ENCODE measurements at regions not wholly inside any gene's neighbourhood (a gene's known extent, or its start where the extent isn't known, plus 50 kb on each side); places are given as distances from the start of the nearest gene placed in this dataset.
"Not testable (repeated sequence)": the region's sequence is repeated elsewhere in the genome, so short reads cannot be mapped to it uniquely, and the experiment has no call there.

GRCh38 chr9:29609282-29609681 lies 2036.0 kb upstream of the C9orf72 start:
- DNase-seq (ENCODE audit: low spot score) = no peak

GRCh38 chr9:29613773-29614172 lies 2040.5 kb upstream of the C9orf72 start:
- DNase-seq (ENCODE audit: low spot score) = no peak

- no peak for DNase-seq (ENCODE audit: low spot score)
Observed at GRCh38 chr9:29616844-29617243, 2043.6 kb upstream of the C9orf72 start.

GRCh38 chr9:29625292-29625731 lies 2052.0 kb upstream of the C9orf72 start:
- DNase-seq (ENCODE audit: low spot score) = no peak

GRCh38 chr9:29625931-29626330 lies 2052.7 kb upstream of the C9orf72 start:
- DNase-seq (ENCODE audit: low spot score) = no peak

- not testable (repeated sequence) for DNase-seq (ENCODE audit: low spot score)
Observed at GRCh38 chr9:29628856-29629255, 2055.6 kb upstream of the C9orf72 start.

- no peak for DNase-seq (ENCODE audit: low spot score)
Observed at GRCh38 chr9:29637471-29638237, 2064.4 kb upstream of the C9orf72 start.

- DNase-seq (ENCODE audit: low spot score) = no peak
Observed at GRCh38 chr9:29640507-29640906, 2067.2 kb upstream of the C9orf72 start.

GRCh38 chr9:29644514-29644913 lies 2071.2 kb upstream of the C9orf72 start:
- no peak for DNase-seq (ENCODE audit: low spot score)

GRCh38 chr9:29647451-29647850 lies 2074.2 kb upstream of the C9orf72 start:
- DNase-seq (ENCODE audit: low spot score) = no peak

GRCh38 chr9:29648132-29648531 lies 2074.9 kb upstream of the C9orf72 start:
- DNase-seq (ENCODE audit: low spot score) = no peak

GRCh38 chr9:29648601-29649000 lies 2075.3 kb upstream of the C9orf72 start:
- DNase-seq (ENCODE audit: low spot score) = no peak

GRCh38 chr9:29656641-29657406 lies 2083.5 kb upstream of the C9orf72 start:
- no peak for DNase-seq (ENCODE audit: low spot score)

- no peak for DNase-seq (ENCODE audit: low spot score)
Observed at GRCh38 chr9:29657821-29658220, 2084.5 kb upstream of the C9orf72 start.

- DNase-seq (ENCODE audit: low spot score) = no peak
Observed at GRCh38 chr9:29659014-29659413, 2085.7 kb upstream of the C9orf72 start.

GRCh38 chr9:29659736-29660135 lies 2086.5 kb upstream of the C9orf72 start:
- no peak for DNase-seq (ENCODE audit: low spot score)

- DNase-seq (ENCODE audit: low spot score) = no peak
Observed at GRCh38 chr9:29668732-29669131, 2095.5 kb upstream of the C9orf72 start.

GRCh38 chr9:29669613-29670012 lies 2096.3 kb upstream of the C9orf72 start:
- DNase-seq (ENCODE audit: low spot score) = no peak

GRCh38 chr9:29685531-29685930 lies 2112.2 kb upstream of the C9orf72 start:
- no peak for DNase-seq (ENCODE audit: low spot score)

GRCh38 chr9:29691145-29691544 lies 2117.9 kb upstream of the C9orf72 start:
- no peak for DNase-seq (ENCODE audit: low spot score)

GRCh38 chr9:29691758-29692407 lies 2118.6 kb upstream of the C9orf72 start:
- DNase-seq (ENCODE audit: low spot score) = no peak

- no peak for DNase-seq (ENCODE audit: low spot score)
Observed at GRCh38 chr9:29697011-29697410, 2123.7 kb upstream of the C9orf72 start.

- no peak for DNase-seq (ENCODE audit: low spot score)
Observed at GRCh38 chr9:29701559-29701958, 2128.3 kb upstream of the C9orf72 start.

Measured in AG08396 (cell line).